ENCODE measurements at regions not wholly inside any gene's neighbourhood (a gene's known extent, or its start where the extent isn't known, plus 50 kb on each side); places are given as distances from the start of the nearest gene placed in this dataset.

GRCh38 chr17:11105141-11105540, 135.9 kb upstream of the SHISA6 start:
- H3K27me3 ChIP-seq (ENCODE audit: control insufficient read depth in 2 of 2, insufficient read depth in 2 of 2, low read length in 2 of 2): no peaks in the 10 kb centered on the region
- no peaks in the 10 kb centered on the region for H3K79me2 ChIP-seq (ENCODE audit: control insufficient read depth, insufficient read depth, low read length)
- no peak overlapping the region for H2AFZ ChIP-seq (ENCODE audit: low read depth, low read length)
- in situ Hi-C loops (cut with MboI): no loop called here
- H3K4me3 ChIP-seq: no peak overlapping the region
- H4K20me1 ChIP-seq (replicated peaks; ENCODE audit: control insufficient read depth, insufficient read depth, low read length): no peaks in the 10 kb centered on the region
- no peaks in the 10 kb centered on the region for H3K9me1 ChIP-seq (ENCODE audit: control insufficient read depth, insufficient read depth, low read length)
- ATAC-seq (no peak), FAIRE-seq (no peak), DNase-seq (ENCODE audit: extremely low read depth in 1 of 4, low spot score in 3 of 4) (no peak)
- H3K4me2 ChIP-seq (ENCODE audit: insufficient read depth, low read length): no peak overlapping the region
- no TSS peak for BruUV-seq (replicated peaks)
- ChIA-PET CTCF (ENCODE audit: low intra/inter-chr PET ratio) (no interaction called here), POLR2A (no interaction called here)
- intact Hi-C loops (cut with micrococcal nuclease): no loop called here
- H3K36me3 ChIP-seq (ENCODE audit: control insufficient read depth, insufficient read depth, low read length): no peaks in the 10 kb centered on the region
- TF ChIP-seq ZNF77 (CRISPR knock-in tag; IDR thresholded peaks at IDR 0.05) (no peak), MEF2D (tag; conservative IDR thresholded peaks at IDR 0.05; ENCODE audit: low read depth) (no peak), KAT2B (IDR thresholded peaks at IDR 0.05; ENCODE audit: low read depth, low read length) (no peak), TEAD2 (tag; IDR thresholded peaks at IDR 0.05) (no peak), ZNF224 (CRISPR knock-in tag; IDR thresholded peaks at IDR 0.05) (no peak), ZNF764 (CRISPR knock-in tag; IDR thresholded peaks at IDR 0.05; ENCODE audit: low read depth) (no peak), SNRNP70 (optimal IDR thresholded peaks at IDR 0.05; ENCODE audit: low read depth, low read length) (no peak), ZFP1 (CRISPR knock-in tag; IDR thresholded peaks at IDR 0.05) (no peak), HDAC1 (IDR thresholded peaks at IDR 0.05) (no peak), ZNF197 (CRISPR knock-in tag; IDR thresholded peaks at IDR 0.05; ENCODE audit: low read depth) (no peak), NCOR1 (IDR thresholded peaks at IDR 0.05) (no peak), NR4A1 (CRISPR knock-in tag; IDR thresholded peaks at IDR 0.05) (no peak), NR4A1 (tag; IDR thresholded peaks at IDR 0.05) (no peak), RFX5 (IDR thresholded peaks at IDR 0.05; ENCODE audit: low read depth, low read length) (no peak)
- no peaks in the 10 kb centered on the region for H3K4me1 ChIP-seq (replicated peaks in 1 of 2; ENCODE audit: control insufficient read depth in 2 of 2, insufficient read depth in 2 of 2, low read length in 2 of 2)
- H3K27ac ChIP-seq (ENCODE audit: extremely low read depth, low read depth, low read length): no peak overlapping the region
- no peak overlapping the region for H3K9ac ChIP-seq (ENCODE audit: insufficient read depth in 1 of 2, low read depth in 2 of 2, low read length in 2 of 2)
- H3K9me3 ChIP-seq (replicated peaks; ENCODE audit: control insufficient read depth, insufficient read depth, low read depth, low read length): no peaks in the 10 kb centered on the region
